Endothelial cell (in vitro differentiated cells): ENCODE measurements at regions not wholly inside any gene's neighbourhood (a gene's known extent, or its start where the extent isn't known, plus 50 kb on each side); places are given as distances from the start of the nearest gene placed in this dataset.

Experiments used
- DNase-seq: peaks from one replicate; pipeline ENCODE4 v3.0.0; 2021; ENCODE audit warnings: low spot score
- H3K27ac Mint-ChIP-seq: one replicate; pipeline ENCODE4 v1.8.0; 2021; ENCODE audit warnings: mixed read lengths, inconsistent platforms; ENCODE audit not compliant: unreplicated experiment
- H3K27me3 Mint-ChIP-seq: one replicate; pipeline ENCODE4 v1.8.0; 2021; ENCODE audit warnings: mild to moderate bottlenecking, moderate library complexity, mixed read lengths, inconsistent platforms; ENCODE audit not compliant: unreplicated experiment
- H3K36me3 Mint-ChIP-seq: one replicate; pipeline ENCODE4 v1.8.0; 2021; ENCODE audit warnings: mild to moderate bottlenecking, low read depth, mixed read lengths, inconsistent platforms; ENCODE audit not compliant: unreplicated experiment
- H3K4me1 Mint-ChIP-seq: one replicate; pipeline ENCODE4 v1.8.0; 2021; ENCODE audit warnings: mild to moderate bottlenecking, mixed read lengths, inconsistent platforms; ENCODE audit not compliant: unreplicated experiment
- H3K4me3 Mint-ChIP-seq: one replicate; pipeline ENCODE4 v1.8.0; 2021; ENCODE audit warnings: mild to moderate bottlenecking, mixed read lengths, inconsistent platforms; ENCODE audit not compliant: unreplicated experiment
- H3K9me3 Mint-ChIP-seq: one replicate; pipeline ENCODE4 v1.8.0; 2021; ENCODE audit warnings: mixed read lengths, inconsistent platforms; ENCODE audit not compliant: unreplicated experiment
- CTCF ChIP-seq: fragments of 200-600 bp; sonication (generic); IDR thresholded peaks from one replicate; pipeline ENCODE4 v1.5.0; 2021; ENCODE audit warnings: antibody characterized with exemption; ENCODE audit not compliant: unreplicated experiment

- H3K27me3 Mint-ChIP-seq, result no peaks in the 10 kb centered on the region
- peaks cover 7% of the 10 kb centered on the region for H3K36me3 Mint-ChIP-seq
- no peak overlapping the region for H3K4me3 Mint-ChIP-seq
- no peak overlapping the region for H3K27ac Mint-ChIP-seq
- DNase-seq, result no peak
- TF ChIP-seq CTCF, result no peak
- H3K9me3 Mint-ChIP-seq, result peaks cover 23% of the 10 kb centered on the region
- no peaks in the 10 kb centered on the region for H3K4me1 Mint-ChIP-seq
Observed at GRCh38 chr3:3232251-3232650, 52.8 kb upstream of the CRBN start.
